GM18861 (cell line): ENCODE measurements at regions not wholly inside any gene's neighbourhood (a gene's known extent, or its start where the extent isn't known, plus 50 kb on each side); places are given as distances from the start of the nearest gene placed in this dataset.

Experiments used
- ATAC-seq: cut with Tn5 transposase; IDR thresholded peaks from one replicate; pipeline ENCODE4 v1.9.1; 2021; ENCODE audit not compliant: unreplicated experiment

- no peak for ATAC-seq
These were observed 50.9 kb upstream of the RAP1GDS1 start for GRCh38 chr4:98210281-98210680.

DNA sequence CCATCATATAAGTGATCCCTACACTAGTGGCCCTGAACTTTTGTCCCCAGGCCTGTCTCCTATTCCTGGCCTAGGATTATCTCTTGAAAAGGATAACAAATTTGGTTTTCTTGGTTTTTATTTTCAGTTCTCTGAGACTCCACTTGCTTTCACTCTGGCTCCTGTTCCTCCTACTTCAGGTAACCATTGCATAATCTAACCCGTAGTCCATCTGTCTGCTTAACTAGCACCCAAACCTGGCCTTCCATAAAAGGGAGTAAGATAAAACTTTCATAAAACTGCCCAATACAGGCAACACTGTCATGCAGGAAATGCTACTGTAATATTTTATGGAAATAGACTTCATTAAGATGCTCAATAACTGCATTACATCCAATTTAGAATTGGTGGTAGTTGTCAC, 52.1 kb upstream of the RAP1GDS1 start:
- ATAC-seq: no peak

- peak; percentile 52 for ATAC-seq
These were observed 57.0 kb upstream of the RAP1GDS1 start for GRCh38 chr4:98204236-98204553.

GRCh38 chr4:98203332-98204235, 57.6 kb upstream of the RAP1GDS1 start:
- peak; percentile 65 for ATAC-seq

DNA sequence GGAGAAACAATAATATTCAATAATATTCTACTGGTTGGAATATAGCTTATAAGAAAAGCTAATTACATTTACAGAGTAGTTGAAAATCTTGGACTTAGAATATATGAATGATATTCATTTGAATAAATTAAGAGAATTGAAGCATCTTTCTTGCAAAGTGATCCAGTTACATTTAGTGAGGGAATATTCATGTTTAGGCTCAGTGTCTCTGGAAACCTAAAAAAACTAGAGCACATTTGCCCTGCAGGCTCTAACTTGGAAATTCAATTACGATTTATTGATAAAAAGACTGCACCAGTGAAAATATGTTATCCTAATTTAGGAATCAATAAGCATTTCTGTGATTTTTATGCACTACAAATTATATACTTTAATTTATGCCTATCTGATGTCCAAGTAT, 58.3 kb upstream of the RAP1GDS1 start:
- no peak for ATAC-seq

- ATAC-seq: no peak
These were observed 56.0 kb upstream of the STPG2 start for GRCh38 chr4:98199247-98199646.

DNA sequence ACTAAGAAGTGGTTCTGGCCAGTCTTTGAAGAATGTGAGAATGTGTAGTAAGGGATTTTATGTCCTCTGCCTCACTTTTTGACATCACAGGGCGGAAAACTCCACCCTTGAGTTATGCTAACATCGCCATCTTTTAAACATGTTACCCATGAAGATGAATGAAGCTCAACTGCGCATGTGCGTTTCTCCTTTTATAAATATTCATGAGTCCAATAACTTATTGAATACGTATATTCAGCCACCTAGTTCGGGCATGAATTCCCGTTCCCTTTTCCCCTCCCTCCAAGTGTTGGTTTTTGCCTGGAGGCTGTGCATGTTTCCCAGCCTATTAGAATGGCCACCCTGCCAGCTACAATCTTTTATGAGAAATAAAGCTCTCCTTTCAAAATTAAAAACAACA, 51.7 kb upstream of the STPG2 start:
- ATAC-seq: no peak

GRCh38 chr4:98193459-98194105, 50.3 kb upstream of the STPG2 start:
- no peak for ATAC-seq
